ENCODE measurements at regions not wholly inside any gene's neighbourhood (a gene's known extent, or its start where the extent isn't known, plus 50 kb on each side); places are given as distances from the start of the nearest gene placed in this dataset.

- Histone ChIP-seq H3K27me3 (ENCODE audit: insufficient read depth, low read length) (no peaks in the 10 kb centered on the region), H3K27ac (ENCODE audit: low read depth, low read length) (no peak overlapping the region), H3K36me3 (ENCODE audit: insufficient read depth, low read length) (no peaks in the 10 kb centered on the region), H3K79me2 (ENCODE audit: insufficient read depth, low read length) (no peaks in the 10 kb centered on the region), H3K9me3 (ENCODE audit: insufficient read depth, low read depth, low read length) (no peaks in the 10 kb centered on the region), H3K4me2 (ENCODE audit: low read length) (no peak overlapping the region), H3K4me3 (ENCODE audit: insufficient read depth, low read depth, low read length) (no peak overlapping the region), H4K20me1 (ENCODE audit: insufficient read depth, low read length) (no peaks in the 10 kb centered on the region), H2AFZ (ENCODE audit: low read depth, low read length) (no peak overlapping the region), H3K4me1 (ENCODE audit: insufficient read depth, low read length) (no peaks in the 10 kb centered on the region), H3K9ac (ENCODE audit: low read length) (no peak overlapping the region)
- no peaks in the 10 kb centered on the region for H3K36me3 Mint-ChIP-seq (ENCODE audit: low read depth, unreplicated experiment)
- no peak for TF ChIP-seq EZH2 (IDR thresholded peaks at IDR 0.05; ENCODE audit: insufficient read depth, low read length)
- TF ChIP-seq, protein P1, sequence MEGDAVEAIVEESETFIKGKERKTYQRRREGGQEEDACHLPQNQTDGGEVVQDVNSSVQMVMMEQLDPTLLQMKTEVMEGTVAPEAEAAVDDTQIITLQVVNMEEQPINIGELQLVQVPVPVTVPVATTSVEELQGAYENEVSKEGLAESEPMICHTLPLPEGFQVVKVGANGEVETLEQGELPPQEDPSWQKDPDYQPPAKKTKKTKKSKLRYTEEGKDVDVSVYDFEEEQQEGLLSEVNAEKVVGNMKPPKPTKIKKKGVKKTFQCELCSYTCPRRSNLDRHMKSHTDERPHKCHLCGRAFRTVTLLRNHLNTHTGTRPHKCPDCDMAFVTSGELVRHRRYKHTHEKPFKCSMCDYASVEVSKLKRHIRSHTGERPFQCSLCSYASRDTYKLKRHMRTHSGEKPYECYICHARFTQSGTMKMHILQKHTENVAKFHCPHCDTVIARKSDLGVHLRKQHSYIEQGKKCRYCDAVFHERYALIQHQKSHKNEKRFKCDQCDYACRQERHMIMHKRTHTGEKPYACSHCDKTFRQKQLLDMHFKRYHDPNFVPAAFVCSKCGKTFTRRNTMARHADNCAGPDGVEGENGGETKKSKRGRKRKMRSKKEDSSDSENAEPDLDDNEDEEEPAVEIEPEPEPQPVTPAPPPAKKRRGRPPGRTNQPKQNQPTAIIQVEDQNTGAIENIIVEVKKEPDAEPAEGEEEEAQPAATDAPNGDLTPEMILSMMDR (IDR thresholded peaks at IDR 0.05; ENCODE audit: insufficient read depth, low read depth, low read length): no peak
- H3K27ac Mint-ChIP-seq (ENCODE audit: unreplicated experiment): no peak overlapping the region
- peaks cover 4% of the 10 kb centered on the region for H3K9me3 Mint-ChIP-seq (ENCODE audit: unreplicated experiment)
- no peak overlapping the region for H3K4me3 Mint-ChIP-seq (ENCODE audit: unreplicated experiment)
- H3K4me1 Mint-ChIP-seq (ENCODE audit: low read depth, unreplicated experiment): peaks cover 4% of the 10 kb centered on the region
- FAIRE-seq (no peak), DNase-seq (ENCODE audit: low read depth) (no peak)
- H3K27me3 Mint-ChIP-seq (ENCODE audit: low read depth, unreplicated experiment): no peaks in the 10 kb centered on the region
Observed at GRCh38 chr1:29986986-29987385, 736.4 kb downstream of the MATN1 start.

GRCh38 chr1:29985606-29985945 is 737.8 kb downstream of the MATN1 start:
- TF ChIP-seq, protein P1 (IDR thresholded peaks at IDR 0.05; ENCODE audit: insufficient read depth, low read depth, low read length): no peak
- no peak for TF ChIP-seq EZH2 (IDR thresholded peaks at IDR 0.05; ENCODE audit: insufficient read depth, low read length)
- no peaks in the 10 kb centered on the region for H3K36me3 Mint-ChIP-seq (ENCODE audit: low read depth, unreplicated experiment)
- no peak overlapping the region for H3K4me3 Mint-ChIP-seq (ENCODE audit: unreplicated experiment)

DNA sequence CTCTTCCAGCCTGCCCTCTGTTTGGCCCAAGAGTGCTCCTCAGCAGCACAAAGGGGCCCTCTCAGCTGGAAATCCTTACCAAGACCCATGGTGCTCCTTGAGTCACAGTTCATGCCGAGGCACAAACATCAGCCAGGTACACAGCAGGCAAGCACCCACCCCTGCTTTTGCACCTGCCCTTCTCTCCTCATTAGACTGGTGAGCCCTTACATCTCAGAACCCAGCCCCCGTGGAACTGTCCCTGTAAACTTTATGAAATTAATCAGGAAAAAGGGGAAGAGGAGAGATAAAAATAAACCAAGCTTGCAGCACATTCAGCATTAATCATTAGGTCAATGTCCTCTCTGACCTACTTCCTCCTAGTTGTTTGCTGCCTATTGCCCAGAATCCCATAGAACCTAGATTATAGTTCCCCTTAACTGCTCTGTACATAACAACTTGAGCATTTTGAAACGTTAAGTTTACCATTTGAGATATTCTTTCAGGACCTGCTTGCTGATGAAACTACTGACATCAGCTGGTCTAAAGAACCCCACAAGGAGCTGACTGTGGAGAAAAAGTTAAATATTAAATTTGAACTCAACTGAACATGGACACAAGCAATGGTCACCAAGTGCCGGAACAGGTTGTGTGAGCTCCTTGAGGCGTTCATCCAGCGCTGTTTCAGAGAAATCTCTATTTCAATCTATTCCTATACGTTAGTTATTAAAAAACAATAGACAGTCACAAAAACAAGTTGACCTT is 738.4 kb downstream of the MATN1 start:
- no peaks in the 10 kb centered on the region for H3K79me2 ChIP-seq (ENCODE audit: insufficient read depth, low read length)
- H3K4me3 ChIP-seq (ENCODE audit: insufficient read depth, low read depth, low read length): no peak overlapping the region
- H4K20me1 ChIP-seq (ENCODE audit: insufficient read depth, low read length): no peaks in the 10 kb centered on the region
- H3K27ac ChIP-seq (ENCODE audit: low read depth, low read length): no peak overlapping the region
- Mint-ChIP-seq H3K27me3 (ENCODE audit: low read depth, unreplicated experiment) (no peaks in the 10 kb centered on the region), H3K9me3 (ENCODE audit: unreplicated experiment) (peaks cover 4% of the 10 kb centered on the region), H3K27ac (ENCODE audit: unreplicated experiment) (no peak overlapping the region), H3K4me1 (ENCODE audit: low read depth, unreplicated experiment) (peaks cover 4% of the 10 kb centered on the region), H3K4me3 (ENCODE audit: unreplicated experiment) (no peak overlapping the region), H3K36me3 (ENCODE audit: low read depth, unreplicated experiment) (no peaks in the 10 kb centered on the region)
- no peak for DNase-seq (ENCODE audit: low read depth)
- no peaks in the 10 kb centered on the region for H3K4me1 ChIP-seq (ENCODE audit: insufficient read depth, low read length)
- H3K9ac ChIP-seq (ENCODE audit: low read length): no peak overlapping the region
- no peaks in the 10 kb centered on the region for H3K9me3 ChIP-seq (ENCODE audit: insufficient read depth, low read depth, low read length)
- TF ChIP-seq, protein P1 (IDR thresholded peaks at IDR 0.05; ENCODE audit: insufficient read depth, low read depth, low read length): no peak
- no peak for TF ChIP-seq EZH2 (IDR thresholded peaks at IDR 0.05; ENCODE audit: insufficient read depth, low read length)
- H3K36me3 ChIP-seq (ENCODE audit: insufficient read depth, low read length): no peaks in the 10 kb centered on the region
- no peak overlapping the region for H2AFZ ChIP-seq (ENCODE audit: low read depth, low read length)
- no peaks in the 10 kb centered on the region for H3K27me3 ChIP-seq (ENCODE audit: insufficient read depth, low read length)
- no peak overlapping the region for H3K4me2 ChIP-seq (ENCODE audit: low read length)
- no peak for FAIRE-seq

More at GRCh38 chr1:29985606-29985945, 737.8 kb downstream of the MATN1 start:
- DNase-seq (ENCODE audit: low read depth) (no peak), FAIRE-seq (no peak)
- H3K27me3 Mint-ChIP-seq (ENCODE audit: low read depth, unreplicated experiment): no peaks in the 10 kb centered on the region
- no peak overlapping the region for H3K27ac ChIP-seq (ENCODE audit: low read depth, low read length)
- H3K36me3 ChIP-seq (ENCODE audit: insufficient read depth, low read length): no peaks in the 10 kb centered on the region
- H3K27ac Mint-ChIP-seq (ENCODE audit: unreplicated experiment): no peak overlapping the region
- H4K20me1 ChIP-seq (ENCODE audit: insufficient read depth, low read length): no peaks in the 10 kb centered on the region
- no peak overlapping the region for H3K4me2 ChIP-seq (ENCODE audit: low read length)
- no peak overlapping the region for H3K9ac ChIP-seq (ENCODE audit: low read length)
- no peaks in the 10 kb centered on the region for H3K4me1 ChIP-seq (ENCODE audit: insufficient read depth, low read length)
- H3K4me1 Mint-ChIP-seq (ENCODE audit: low read depth, unreplicated experiment): peaks cover 4% of the 10 kb centered on the region
- no peak overlapping the region for H2AFZ ChIP-seq (ENCODE audit: low read depth, low read length)
- H3K4me3 ChIP-seq (ENCODE audit: insufficient read depth, low read depth, low read length): no peak overlapping the region
- H3K9me3 ChIP-seq (ENCODE audit: insufficient read depth, low read depth, low read length): no peaks in the 10 kb centered on the region
- H3K9me3 Mint-ChIP-seq (ENCODE audit: unreplicated experiment): peaks cover 4% of the 10 kb centered on the region
- no peaks in the 10 kb centered on the region for H3K79me2 ChIP-seq (ENCODE audit: insufficient read depth, low read length)
- H3K27me3 ChIP-seq (ENCODE audit: insufficient read depth, low read length): no peaks in the 10 kb centered on the region
